SH-SY5Y (cell line): ENCODE measurements at regions not wholly inside any gene's neighbourhood (a gene's known extent, or its start where the extent isn't known, plus 50 kb on each side); places are given as distances from the start of the nearest gene placed in this dataset.

Experiments used
- GATA2 ChIP-seq: IDR thresholded peaks from 2 replicates; pipeline ENCODE4 v1.6.1; 2011; ENCODE audit warnings: mild to moderate bottlenecking, low read depth, low read length
- GATA3 ChIP-seq: IDR thresholded peaks from 2 replicates; pipeline ENCODE4 v1.6.1; 2011; ENCODE audit warnings: low read depth, mild to moderate bottlenecking, low read length, moderate library complexity

DNA sequence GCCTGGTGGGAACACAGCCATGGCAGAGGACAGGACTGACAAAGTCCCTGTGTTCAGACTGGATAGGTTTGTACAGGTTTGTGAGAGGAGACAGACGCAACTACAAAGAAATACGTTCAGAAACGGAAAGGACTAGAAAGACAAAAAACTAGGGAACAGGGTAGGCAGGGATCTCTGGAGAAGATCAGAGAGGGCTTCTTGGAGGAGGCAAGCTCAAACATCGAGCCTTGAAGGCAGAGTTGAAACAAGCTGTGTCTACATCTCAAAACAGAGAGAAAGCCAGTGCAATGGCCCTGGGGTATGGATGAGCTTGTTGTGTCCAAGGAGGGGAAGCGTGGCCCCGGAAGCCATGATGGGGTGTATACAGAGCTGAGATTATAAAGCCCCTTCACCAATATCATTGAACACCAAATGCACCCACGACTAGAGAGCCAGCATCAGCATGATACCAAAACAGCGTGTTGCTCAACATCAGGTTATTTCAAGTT lies 89.6 kb upstream of the NCOR2 start:
- TF ChIP-seq GATA2 (no peak), GATA3 (no peak)

DNA sequence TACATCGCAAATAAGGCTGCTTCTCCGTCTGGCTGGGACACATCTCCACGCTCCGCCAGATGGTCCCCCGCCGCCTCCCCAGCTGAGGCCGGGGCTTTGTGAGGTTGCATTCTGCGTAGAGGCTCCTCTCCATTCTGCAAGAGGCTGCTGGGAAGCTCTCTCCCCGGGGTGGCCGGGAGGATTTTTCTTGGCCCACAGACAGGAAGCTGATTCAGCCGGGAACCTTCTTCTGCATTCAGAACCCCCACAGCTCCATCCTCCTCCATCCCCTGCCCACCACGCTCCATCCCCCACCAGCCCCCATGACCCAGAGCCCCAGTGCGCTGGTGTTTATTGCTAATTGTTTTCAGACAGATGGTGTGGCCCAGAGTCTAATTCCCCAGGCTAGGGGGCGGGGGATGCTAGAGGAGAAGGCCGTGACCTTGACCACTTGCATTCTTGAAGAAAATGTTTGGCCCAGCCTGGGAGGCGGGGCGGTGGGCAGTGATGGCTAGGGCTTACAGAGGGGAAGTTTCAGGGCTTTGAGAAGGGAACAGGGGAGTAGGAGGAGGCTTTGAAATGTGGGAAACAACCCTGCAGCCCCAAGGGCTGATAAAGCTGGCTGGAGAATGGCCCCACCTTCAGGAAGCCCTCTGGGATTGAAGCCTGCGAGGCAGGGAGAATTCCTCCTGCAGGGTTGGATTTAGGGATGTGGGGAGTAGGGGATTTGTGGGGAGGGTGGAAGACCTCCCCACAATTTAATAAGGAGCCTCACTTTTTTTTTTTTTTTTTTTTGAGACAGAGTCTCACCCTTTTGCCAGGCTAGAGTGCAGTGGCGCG lies 88.5 kb upstream of the NCOR2 start:
- TF ChIP-seq GATA3 (no peak), GATA2 (no peak)

DNA sequence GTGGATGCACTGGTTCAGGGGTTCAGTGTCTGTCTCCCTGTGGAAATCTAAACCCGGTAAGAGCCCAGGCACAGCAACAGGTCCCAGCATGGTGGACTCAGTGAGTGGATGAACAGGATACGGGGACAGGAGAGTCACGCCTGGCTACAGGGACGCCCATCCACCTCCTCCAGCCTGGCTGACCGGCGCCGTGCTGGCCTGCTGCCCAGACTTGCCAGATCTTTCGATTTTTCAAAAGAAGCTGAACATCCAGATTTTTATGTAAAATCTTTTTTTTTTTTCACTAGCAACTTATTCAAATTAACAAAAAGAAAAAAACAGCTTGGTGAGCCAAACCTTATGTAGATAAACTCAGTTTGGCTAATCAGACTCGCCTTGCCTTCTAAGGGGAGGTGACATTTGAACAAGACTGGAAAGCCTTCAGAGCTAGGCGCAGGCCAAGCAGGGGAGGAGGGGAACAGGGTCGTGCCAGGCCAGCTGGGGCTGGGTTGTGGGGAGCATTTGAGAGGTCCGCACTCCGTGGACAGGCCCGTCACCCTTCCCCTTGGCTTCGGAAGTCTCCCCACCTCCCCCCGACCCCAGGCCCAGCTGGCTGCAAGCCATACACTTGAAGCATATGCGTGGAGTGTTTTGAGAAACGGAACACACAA lies 87.8 kb upstream of the NCOR2 start:
- TF ChIP-seq GATA3 = no peak
- TF ChIP-seq GATA2 = no peak

DNA sequence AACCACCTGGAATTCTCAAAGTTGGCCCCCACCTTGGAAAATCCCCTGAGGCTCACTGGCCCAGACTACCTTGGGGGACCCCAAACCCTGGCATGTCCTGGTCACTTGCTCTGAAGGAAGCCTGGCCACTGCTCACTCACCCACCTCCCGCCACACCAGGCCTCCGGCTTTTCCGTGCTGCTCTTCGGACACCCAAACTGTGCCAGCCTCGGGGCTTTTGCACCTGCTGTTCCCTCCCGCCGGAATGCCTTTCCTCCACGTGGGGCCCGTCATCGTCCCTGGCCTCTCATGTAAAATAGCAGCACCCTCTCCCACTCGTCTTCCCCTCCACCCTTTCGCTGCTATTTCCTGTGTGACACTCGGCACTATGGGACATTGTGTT lies 87.2 kb upstream of the NCOR2 start:
- TF ChIP-seq GATA2 (no peak), GATA3 (no peak)

DNA sequence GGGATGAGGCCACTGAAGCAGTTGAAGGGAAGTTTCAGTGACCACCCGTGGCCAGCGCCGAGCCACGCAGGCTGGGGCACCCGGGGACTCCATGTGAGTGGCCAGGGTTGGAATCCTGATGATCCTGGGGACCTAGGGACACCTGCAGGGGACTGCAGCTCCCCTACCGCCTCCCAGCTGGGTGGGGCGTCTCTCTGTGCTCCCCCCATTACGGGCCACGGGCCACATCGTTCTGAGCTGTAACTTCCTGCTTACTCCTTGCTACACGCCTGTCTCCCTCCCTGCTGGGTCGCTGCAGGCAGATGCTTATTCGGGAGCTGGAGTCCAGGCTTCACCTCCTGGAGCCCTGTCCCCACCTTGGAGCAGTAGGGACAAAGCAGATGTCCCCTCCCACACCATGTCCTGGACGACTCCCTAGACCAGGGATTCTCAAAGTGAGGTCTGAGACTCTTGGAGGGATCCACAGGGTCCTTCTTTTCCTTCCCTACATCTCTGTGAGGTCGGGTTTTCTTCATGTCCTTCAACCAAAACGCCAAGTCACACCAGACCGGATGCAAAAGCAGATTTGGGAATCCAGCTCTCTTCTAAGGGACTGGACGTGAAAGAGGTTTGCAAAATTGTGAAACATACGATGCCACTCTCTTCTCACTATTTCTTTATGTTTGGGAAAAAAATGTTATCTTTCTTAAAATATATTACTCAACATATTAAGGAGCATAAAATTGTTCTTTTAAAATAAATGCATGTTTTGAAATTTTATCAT lies 85.9 kb upstream of the NCOR2 start:
- no peak for TF ChIP-seq GATA2
- no peak for TF ChIP-seq GATA3

DNA sequence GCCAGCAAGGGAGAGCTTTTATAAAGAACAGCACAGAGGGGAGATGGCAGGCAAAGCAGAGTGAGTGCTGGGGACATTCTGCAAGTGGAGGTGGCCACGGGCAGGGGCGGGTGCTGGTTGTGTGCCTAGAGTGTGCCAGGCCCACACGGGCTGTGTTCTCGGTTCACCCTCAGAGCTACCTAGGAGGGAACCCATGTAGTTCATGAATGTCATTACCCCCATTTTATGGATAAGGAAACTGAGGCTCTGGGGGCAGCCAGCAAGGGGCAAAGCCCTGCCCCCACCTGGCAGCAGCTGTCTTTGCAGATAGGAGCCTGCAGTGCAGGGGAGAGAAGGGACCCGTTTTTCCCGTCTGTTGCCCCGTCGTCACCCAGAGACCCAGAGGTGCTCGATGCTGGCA lies 85.2 kb upstream of the NCOR2 start:
- TF ChIP-seq GATA2 = no peak
- no peak for TF ChIP-seq GATA3

DNA sequence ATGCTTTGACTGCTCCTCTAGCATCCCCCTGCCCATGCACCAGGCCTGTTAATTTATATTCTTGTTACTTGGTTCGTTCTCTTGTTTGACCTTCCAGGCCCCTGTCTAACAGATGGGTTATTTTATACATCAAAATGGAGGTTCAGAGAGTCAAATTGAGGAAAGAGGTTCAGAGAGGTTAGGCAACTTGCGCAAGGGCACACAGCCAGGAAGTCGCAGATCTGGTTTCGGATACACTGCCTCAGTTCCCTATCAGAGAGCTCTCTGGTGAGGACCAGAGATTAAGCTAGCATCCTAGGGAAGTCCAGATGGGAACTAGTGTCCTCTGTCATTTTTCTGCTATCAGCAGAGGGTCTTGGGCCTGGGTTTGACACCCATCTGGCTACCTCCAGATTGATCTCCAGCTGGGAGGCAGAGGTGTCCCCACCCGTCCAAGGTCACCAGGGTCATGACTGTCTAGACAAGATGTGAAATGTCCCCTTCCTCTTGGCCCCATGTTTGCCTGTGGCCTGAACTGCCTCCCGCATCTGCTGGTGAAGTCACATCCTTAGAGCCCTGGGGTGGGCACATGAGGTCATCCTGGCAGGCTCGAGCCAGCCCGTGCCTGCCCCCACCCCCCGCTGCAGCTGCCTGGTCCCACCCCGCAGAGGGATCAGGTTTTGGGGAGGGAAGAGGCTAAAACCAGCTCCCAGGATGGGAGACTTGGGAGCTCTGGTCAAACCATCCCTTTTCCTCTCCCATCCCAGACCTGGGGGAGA lies 84.3 kb upstream of the NCOR2 start:
- TF ChIP-seq GATA2 (no peak), GATA3 (no peak)

DNA sequence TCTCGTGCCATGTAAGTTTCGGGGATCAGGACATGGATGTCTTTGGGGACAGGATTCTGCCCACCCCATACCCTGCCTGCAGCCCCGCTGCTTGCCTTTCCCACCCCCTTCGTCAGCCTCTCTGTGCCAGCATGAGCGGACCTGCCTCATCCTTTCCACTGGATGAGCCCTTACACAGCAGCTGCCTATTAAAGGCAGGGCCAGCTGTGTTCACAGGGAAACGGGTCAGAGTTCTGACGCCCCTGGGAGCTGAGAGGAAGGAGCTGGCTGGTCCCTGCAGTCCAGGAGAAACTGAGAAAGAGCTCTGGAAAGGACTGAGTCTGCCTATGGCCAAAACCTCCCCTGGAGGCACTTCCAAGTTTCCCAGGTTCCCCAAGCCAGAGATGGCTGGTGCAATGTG lies 83.5 kb upstream of the NCOR2 start:
- TF ChIP-seq GATA3 = no peak
- no peak for TF ChIP-seq GATA2

DNA sequence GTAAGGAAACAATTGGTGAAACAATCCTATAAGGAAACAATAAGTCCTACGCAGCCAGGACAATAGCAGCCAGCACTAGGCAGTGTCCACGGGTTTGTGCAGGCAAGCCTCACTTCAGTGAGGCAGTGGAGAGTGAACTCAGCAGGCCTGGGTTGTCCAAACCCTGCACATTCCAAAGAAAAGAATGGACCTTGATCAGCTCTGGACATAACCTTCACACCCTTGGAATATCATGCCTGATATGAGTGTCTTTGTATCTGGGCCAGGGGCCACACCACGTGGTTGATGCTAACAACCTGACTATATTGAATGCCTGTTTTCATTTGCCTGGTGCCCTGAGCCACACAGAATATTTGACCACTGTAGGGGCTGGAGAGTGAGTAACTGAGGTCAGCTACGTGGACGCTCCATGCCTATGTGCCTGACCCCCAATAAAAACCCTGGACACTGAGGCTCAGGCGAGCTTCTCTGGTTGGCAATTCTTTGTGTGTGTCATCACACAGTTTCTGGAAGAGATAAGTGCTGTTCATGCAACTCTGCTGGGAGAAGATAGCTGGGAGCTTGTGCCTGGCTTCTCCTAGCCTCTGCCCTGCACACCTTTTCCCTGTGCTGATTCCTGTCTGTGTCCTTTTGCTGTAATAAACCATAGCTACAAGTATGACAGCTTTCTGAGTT lies 81.4 kb upstream of the NCOR2 start:
- TF ChIP-seq GATA3 (no peak), GATA2 (no peak)

DNA sequence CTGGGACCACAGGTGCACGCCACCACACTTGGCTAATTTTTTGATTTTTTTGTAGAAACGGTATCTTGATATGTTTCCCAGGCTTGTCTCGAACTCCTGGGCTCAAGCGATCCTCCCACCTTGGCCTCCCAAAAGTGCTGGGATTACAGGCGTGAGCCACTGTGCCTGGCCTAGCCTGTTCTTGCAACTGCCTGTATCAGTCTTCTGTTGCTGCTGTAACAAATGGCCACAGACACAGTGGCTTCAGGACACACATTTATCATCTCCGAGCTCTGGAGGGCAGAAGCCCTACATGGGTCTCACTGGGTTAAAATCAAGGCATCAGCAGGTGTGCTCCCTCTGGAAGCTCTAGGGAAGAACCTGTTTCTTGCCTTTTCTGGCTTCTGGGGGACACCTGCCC lies 79.9 kb upstream of the NCOR2 start:
- no peak for TF ChIP-seq GATA3
- TF ChIP-seq GATA2 = no peak

DNA sequence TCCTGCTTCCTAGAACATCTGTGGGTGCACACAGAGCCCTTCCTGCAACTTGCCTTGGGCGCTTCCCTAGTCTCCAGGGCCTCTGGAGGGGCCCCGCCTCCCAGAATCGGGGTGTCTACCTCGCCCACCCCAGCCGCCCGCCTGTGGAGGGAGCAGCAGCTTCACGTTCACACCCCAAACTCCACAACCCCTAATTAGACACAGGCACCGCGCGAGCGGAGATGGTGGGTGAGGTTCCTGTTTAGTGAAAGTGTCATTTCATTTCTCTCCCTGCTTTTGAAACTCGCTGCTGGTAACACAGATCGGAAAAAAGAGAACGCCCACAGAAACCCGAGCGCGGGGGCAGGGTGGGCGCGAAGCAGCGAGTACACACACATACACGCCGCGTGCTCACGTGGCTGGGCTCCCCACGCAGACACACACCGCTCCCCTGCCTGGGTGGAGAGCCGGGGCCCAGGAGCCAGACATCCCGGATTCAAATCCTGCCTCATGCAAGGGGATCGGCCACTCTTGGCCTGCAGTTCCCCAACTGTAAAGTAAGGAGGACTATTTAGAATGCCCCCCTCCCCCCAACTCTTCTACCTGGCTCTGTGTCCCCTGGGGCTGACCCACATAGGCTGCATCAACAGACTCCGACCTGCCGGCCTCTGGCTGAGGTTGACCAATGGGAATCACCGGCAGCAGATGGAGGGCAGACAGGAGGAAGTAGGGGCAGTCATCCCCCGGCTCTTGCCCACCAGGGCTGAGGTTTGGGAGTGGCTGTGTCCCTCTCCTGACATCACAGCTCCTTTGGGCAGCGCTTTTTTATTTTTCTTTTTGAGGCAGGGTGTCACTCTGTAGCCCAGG lies 79.2 kb upstream of the NCOR2 start:
- TF ChIP-seq GATA3 (no peak), GATA2 (no peak)

DNA sequence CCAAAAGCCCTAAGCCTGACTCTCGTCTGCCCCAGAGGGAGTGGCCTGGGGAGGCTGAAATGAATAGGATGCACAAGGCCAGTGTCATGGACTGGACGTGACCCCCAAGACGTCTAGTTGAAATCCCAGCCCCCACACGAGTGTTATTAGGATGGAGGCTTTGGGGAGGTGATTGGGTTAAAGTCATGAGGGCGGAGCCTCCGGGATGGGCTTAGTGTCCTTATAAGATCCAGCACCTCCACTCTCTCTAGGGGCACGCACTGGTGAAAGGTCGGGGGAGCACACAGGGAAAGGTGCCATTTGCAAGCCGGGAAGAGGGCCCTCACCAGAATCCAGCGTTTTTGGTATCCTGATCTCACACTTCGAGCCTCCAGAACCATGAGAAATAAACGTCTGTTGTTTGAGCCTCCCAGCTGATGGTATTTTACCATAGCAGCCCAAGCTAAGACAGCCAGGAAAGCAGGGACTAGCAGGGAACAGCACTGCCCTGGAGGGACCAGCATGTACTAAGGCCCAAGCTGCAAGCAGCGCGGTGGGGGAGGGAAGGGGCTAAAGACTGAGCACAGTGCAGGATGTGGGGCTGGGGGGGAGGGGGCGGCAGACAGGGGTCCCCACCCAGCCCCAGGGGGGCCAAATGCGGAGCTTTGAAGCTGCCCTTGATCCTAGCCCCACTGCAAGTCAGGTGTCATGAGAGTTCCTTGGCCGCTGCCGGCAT lies 78.3 kb upstream of the NCOR2 start:
- no peak for TF ChIP-seq GATA2
- no peak for TF ChIP-seq GATA3

DNA sequence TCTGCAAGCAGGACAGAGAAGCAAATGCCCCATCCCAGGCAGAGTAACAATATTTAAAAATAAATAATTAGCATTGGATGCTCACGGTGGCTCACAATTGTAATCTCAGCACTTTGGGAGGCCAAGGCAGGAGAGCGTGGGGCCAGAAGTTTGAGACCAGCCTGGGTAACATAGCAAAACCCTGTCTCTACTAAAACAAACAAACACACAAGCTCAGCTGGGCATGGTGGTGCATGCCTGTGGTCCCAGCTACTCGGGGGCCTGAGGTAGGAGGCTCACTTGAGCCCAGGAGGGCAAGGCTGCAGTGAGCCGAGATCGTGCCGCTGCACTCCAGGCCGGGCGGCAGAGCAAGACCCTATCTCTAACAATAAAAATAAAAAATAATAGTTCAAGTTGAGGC lies 74.7 kb upstream of the NCOR2 start:
- no peak for TF ChIP-seq GATA3
- TF ChIP-seq GATA2 = no peak
